ENCODE measurements at regions not wholly inside any gene's neighbourhood (a gene's known extent, or its start where the extent isn't known, plus 50 kb on each side); places are given as distances from the start of the nearest gene placed in this dataset.

DNA sequence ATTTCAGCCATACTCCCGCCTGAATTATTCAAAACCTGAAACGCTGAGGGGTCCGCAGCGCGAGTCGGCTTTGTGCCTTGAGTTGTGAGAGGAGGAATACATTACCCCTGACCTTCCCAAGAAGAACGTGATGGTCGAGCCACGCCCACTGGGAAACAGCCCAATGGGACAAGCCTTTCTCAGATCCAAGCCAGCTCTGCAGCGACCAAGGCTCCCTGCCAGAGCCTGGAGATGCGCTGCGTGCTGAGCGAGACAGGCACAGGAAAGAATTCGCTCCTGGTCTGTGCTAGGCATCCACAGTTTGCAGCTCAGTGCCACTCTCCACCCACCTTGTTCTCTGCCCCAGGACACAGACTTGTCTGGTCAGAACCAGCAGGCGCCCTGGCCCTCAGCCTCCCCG lies 74.1 kb upstream of the GLI2 start:
- no peak overlapping the region for H3K4me3 ChIP-seq (ENCODE audit: low read length in 2 of 2)

DNA sequence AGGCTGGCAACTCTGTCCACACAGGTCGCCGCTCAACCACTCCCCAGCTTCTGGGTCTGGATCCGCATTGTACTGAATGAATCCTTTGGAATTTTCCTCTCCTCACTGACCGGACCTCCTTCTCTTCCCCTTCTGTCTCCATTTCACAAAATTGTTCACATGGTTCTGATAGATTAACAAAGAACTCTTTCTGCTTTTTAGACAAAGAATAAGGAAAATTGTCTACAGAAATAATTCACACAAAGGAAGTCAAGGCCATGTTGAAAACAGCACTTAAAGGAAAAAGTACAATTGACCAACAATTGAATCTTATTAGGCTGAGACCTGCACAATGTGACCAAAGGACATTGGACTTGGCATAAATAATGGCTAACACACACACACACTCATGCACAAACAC lies 73.6 kb upstream of the GLI2 start:
- H3K4me3 ChIP-seq (ENCODE audit: low read length in 2 of 2) = no peak overlapping the region
- peaks cover 0 to 18% of the 10 kb centered on the region in 2 donors for H3K27me3 ChIP-seq (ENCODE audit: control insufficient read depth in 2 of 2, insufficient read depth in 1 of 2, low read length in 1 of 2)
- 93% methylated on average over 4 of the region's 4 CpGs for WGBS
- no peak for DNase-seq (ENCODE audit: low read depth in 6 of 9, low spot score in 9 of 9)
- H3K4me1 ChIP-seq (ENCODE audit: control insufficient read depth in 2 of 2, insufficient read depth in 2 of 2, low read length in 2 of 2) = no peaks in the 10 kb centered on the region
- H3K36me3 ChIP-seq (ENCODE audit: control insufficient read depth in 2 of 2, insufficient read depth in 2 of 2, low read length in 1 of 2) = no peaks in the 10 kb centered on the region
- no peaks in the 10 kb centered on the region for H3K9me3 ChIP-seq (ENCODE audit: control insufficient read depth in 2 of 2, insufficient read depth in 1 of 2, low read length in 1 of 2)
- no peak overlapping the region for H3K27ac ChIP-seq (ENCODE audit: low read depth in 1 of 2, low read length in 1 of 2)

More for the DNA sequence above, 74.1 kb upstream of the GLI2 start:
- 34% methylated on average over 16 of the region's 16 CpGs for WGBS
- peaks cover 0 to 18% of the 10 kb centered on the region in 2 donors for H3K27me3 ChIP-seq (ENCODE audit: control insufficient read depth in 2 of 2, insufficient read depth in 1 of 2, low read length in 1 of 2)
- no peaks in the 10 kb centered on the region for H3K9me3 ChIP-seq (ENCODE audit: control insufficient read depth in 2 of 2, insufficient read depth in 1 of 2, low read length in 1 of 2)
- H3K27ac ChIP-seq (ENCODE audit: low read depth in 1 of 2, low read length in 1 of 2) = no peak overlapping the region
- no peak for DNase-seq (ENCODE audit: low read depth in 6 of 9, low spot score in 9 of 9)
- H3K4me1 ChIP-seq (ENCODE audit: control insufficient read depth in 2 of 2, insufficient read depth in 2 of 2, low read length in 2 of 2) = no peaks in the 10 kb centered on the region
- H3K36me3 ChIP-seq (ENCODE audit: control insufficient read depth in 2 of 2, insufficient read depth in 2 of 2, low read length in 1 of 2) = no peaks in the 10 kb centered on the region

DNA sequence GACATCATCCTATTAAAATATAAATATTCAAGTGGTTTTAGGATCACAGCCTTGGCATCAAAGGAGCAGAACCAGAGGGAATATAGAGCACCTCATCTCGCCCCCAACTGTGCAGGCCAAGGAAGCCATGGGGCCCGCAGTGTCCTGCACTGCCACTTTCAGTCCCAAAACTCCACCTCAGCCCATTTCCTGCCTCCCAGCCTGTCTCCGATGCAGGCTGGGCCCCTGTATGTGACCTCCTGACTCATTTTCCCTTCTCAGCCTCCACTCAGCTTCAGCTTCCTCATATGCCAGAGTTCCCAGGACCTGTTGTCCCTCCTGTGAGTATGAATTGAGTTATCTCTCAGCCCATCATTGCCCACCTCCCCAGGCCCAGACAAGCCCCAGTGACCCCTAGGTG lies 72.9 kb upstream of the GLI2 start:
- WGBS = 92% methylated on average over 3 of the region's 3 CpGs
- no peaks in the 10 kb centered on the region for H3K36me3 ChIP-seq (ENCODE audit: control insufficient read depth in 2 of 2, insufficient read depth in 2 of 2, low read length in 1 of 2)
- no peak overlapping the region for H3K4me3 ChIP-seq (ENCODE audit: low read length in 2 of 2)
- no peak for DNase-seq (ENCODE audit: low read depth in 6 of 9, low spot score in 9 of 9)
- H3K27me3 ChIP-seq (ENCODE audit: control insufficient read depth in 2 of 2, insufficient read depth in 1 of 2, low read length in 1 of 2) = peaks cover 0 to 18% of the 10 kb centered on the region in 2 donors
- no peak overlapping the region for H3K27ac ChIP-seq (ENCODE audit: low read depth in 1 of 2, low read length in 1 of 2)
- no peaks in the 10 kb centered on the region for H3K4me1 ChIP-seq (ENCODE audit: control insufficient read depth in 2 of 2, insufficient read depth in 2 of 2, low read length in 2 of 2)
- no peaks in the 10 kb centered on the region for H3K9me3 ChIP-seq (ENCODE audit: control insufficient read depth in 2 of 2, insufficient read depth in 1 of 2, low read length in 1 of 2)

DNA sequence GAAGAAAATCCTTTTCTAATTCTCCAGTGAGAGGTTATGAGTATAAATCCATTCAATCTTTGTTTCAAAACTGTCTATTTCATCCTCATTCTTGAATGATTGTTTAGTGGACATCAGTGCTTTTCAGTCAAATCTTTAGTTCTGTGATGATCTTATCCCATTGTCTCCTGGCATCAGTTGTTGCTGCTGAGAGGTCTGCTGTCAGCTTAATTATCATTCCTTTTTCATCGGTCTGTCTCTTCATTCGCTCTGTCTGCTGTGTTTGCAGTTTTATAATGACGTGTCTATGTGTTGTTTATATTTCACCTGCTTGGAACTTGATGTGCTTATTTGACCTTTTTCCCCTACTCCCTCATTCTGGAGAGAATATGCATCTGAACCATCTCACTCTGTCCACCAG lies 69.2 kb upstream of the GLI2 start:
- 83% methylated on average over 3 of the region's 3 CpGs for WGBS

DNA sequence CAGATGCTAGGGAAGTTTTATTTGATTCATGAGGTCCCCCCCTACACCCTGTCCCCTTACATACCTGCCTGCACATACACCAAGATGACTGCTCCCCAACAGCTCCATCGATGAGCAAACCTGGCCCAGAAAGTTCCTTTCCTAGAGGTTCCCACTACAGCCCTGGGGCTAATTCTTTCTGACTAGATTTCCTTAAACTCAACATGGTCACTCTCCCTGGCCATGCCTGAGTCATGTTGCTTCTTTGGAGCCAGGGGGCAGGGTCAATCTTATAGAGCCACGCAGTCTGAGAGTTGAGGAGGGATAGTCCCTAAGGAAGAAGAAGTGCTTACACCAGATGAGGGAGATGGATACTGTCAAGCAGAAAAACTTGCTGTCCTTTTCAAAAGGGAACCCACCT lies 67.7 kb upstream of the GLI2 start:
- 97% methylated on average over 2 of the region's 2 CpGs for WGBS
- peaks cover 0 to 25% of the 10 kb centered on the region in 2 donors for H3K27me3 ChIP-seq (ENCODE audit: control insufficient read depth in 2 of 2, insufficient read depth in 1 of 2, low read length in 1 of 2)
- DNase-seq (ENCODE audit: low read depth in 6 of 9, low spot score in 9 of 9) = no peak
- no peaks in the 10 kb centered on the region for H3K9me3 ChIP-seq (ENCODE audit: control insufficient read depth in 2 of 2, insufficient read depth in 1 of 2, low read length in 1 of 2)
- H3K27ac ChIP-seq (ENCODE audit: low read depth in 1 of 2, low read length in 1 of 2) = no peak overlapping the region
- H3K4me1 ChIP-seq (ENCODE audit: control insufficient read depth in 2 of 2, insufficient read depth in 2 of 2, low read length in 2 of 2) = no peaks in the 10 kb centered on the region
- no peaks in the 10 kb centered on the region for H3K36me3 ChIP-seq (ENCODE audit: control insufficient read depth in 2 of 2, insufficient read depth in 2 of 2, low read length in 1 of 2)
- no peak overlapping the region for H3K4me3 ChIP-seq (ENCODE audit: low read length in 2 of 2)

More for the DNA sequence above, 69.2 kb upstream of the GLI2 start:
- Histone ChIP-seq H3K27me3 (ENCODE audit: control insufficient read depth in 2 of 2, insufficient read depth in 1 of 2, low read length in 1 of 2) (peaks cover 0 to 30% of the 10 kb centered on the region in 2 donors), H3K4me1 (ENCODE audit: control insufficient read depth in 2 of 2, insufficient read depth in 2 of 2, low read length in 2 of 2) (no peaks in the 10 kb centered on the region), H3K36me3 (ENCODE audit: control insufficient read depth in 2 of 2, insufficient read depth in 2 of 2, low read length in 1 of 2) (no peaks in the 10 kb centered on the region), H3K27ac (ENCODE audit: low read depth in 1 of 2, low read length in 1 of 2) (no peak overlapping the region), H3K4me3 (ENCODE audit: low read length in 2 of 2) (no peak overlapping the region), H3K9me3 (ENCODE audit: control insufficient read depth in 2 of 2, insufficient read depth in 1 of 2, low read length in 1 of 2) (no peaks in the 10 kb centered on the region)
- DNase-seq (ENCODE audit: low read depth in 6 of 9, low spot score in 9 of 9) = no peak

DNA sequence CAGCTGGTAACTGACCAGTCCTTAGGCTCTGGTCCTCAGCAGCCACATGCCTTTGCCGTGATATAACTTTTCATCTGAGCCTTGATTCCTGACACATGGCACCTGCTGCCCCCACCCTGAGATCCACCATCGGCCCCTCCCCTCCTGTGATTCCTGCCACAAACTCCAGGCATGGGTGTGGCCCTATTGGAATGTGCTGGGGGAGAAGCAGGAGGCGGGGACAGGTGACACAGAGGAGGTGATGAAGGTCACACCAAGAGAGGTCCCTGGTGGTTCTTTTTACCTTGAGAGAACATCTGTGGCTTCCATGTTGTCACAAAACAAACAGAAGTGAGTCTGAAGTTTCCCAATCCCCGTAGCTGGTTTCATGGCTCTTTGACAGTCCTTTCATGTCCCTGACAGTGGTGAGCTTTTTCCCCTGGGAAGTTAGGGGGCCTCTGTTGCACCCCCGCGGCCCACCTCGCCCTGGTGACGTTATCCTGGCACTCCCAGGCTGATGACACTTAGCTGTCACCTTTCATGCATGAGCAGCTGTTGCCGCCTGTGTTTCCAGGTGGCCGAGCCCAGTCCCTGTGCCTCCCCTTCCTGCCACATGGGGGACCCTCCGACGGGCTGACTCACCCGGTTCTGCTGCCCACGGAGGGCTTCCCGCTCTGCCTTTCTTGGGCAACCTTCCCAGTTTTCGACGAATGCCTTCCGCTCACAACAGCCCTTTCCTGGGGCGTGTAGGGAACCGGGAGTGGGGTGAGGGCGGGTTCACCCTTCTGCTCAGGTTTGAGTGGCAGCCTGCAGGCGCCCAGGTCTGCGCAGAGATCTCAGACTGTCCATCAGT lies 66.3 kb upstream of the GLI2 start:
- no peaks in the 10 kb centered on the region for H3K4me1 ChIP-seq (ENCODE audit: control insufficient read depth in 2 of 2, insufficient read depth in 2 of 2, low read length in 2 of 2)
- peaks cover 0 to 25% of the 10 kb centered on the region in 2 donors for H3K27me3 ChIP-seq (ENCODE audit: control insufficient read depth in 2 of 2, insufficient read depth in 1 of 2, low read length in 1 of 2)
- H3K36me3 ChIP-seq (ENCODE audit: control insufficient read depth in 2 of 2, insufficient read depth in 2 of 2, low read length in 1 of 2) = no peaks in the 10 kb centered on the region
- no peak for DNase-seq (ENCODE audit: low read depth in 6 of 9, low spot score in 9 of 9)
- no peak overlapping the region for H3K27ac ChIP-seq (ENCODE audit: low read depth in 1 of 2, low read length in 1 of 2)
- H3K4me3 ChIP-seq (ENCODE audit: low read length in 2 of 2) = no peak overlapping the region
- 26% methylated on average over 23 of the region's 23 CpGs for WGBS
- H3K9me3 ChIP-seq (ENCODE audit: control insufficient read depth in 2 of 2, insufficient read depth in 1 of 2, low read length in 1 of 2) = no peaks in the 10 kb centered on the region

DNA sequence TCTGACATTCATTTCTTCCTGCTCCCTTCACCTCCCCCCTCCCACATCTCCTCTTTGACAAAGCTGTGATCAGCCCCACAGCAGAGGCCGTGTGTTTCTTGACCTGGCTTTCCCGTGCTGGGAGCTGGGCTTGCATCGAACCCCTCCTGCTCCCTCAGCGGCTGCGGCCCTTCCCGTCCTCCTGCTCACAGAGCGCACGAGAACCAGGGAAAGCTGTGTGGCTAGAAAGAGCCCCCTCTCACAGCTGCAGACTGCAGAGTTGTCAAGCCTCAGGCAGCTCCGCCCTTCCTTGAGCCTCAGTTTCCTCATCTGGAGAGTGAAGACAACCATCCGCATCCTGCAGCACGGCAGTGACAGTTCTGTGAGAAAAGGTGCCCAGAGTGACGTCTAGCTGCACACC lies 65.7 kb upstream of the GLI2 start:
- H3K27me3 ChIP-seq (ENCODE audit: control insufficient read depth in 2 of 2, insufficient read depth in 1 of 2, low read length in 1 of 2) = peaks cover 0 to 30% of the 10 kb centered on the region in 2 donors
- H3K9me3 ChIP-seq (ENCODE audit: control insufficient read depth in 2 of 2, insufficient read depth in 1 of 2, low read length in 1 of 2) = no peaks in the 10 kb centered on the region
- H3K4me3 ChIP-seq (ENCODE audit: low read length in 2 of 2) = no peak overlapping the region
- no peaks in the 10 kb centered on the region for H3K4me1 ChIP-seq (ENCODE audit: control insufficient read depth in 2 of 2, insufficient read depth in 2 of 2, low read length in 2 of 2)
- 74% methylated on average over 12 of the region's 12 CpGs for WGBS
- H3K36me3 ChIP-seq (ENCODE audit: control insufficient read depth in 2 of 2, insufficient read depth in 2 of 2, low read length in 1 of 2) = no peaks in the 10 kb centered on the region
- no peak for DNase-seq (ENCODE audit: low read depth in 6 of 9, low spot score in 9 of 9)
- no peak overlapping the region for H3K27ac ChIP-seq (ENCODE audit: low read depth in 1 of 2, low read length in 1 of 2)

DNA sequence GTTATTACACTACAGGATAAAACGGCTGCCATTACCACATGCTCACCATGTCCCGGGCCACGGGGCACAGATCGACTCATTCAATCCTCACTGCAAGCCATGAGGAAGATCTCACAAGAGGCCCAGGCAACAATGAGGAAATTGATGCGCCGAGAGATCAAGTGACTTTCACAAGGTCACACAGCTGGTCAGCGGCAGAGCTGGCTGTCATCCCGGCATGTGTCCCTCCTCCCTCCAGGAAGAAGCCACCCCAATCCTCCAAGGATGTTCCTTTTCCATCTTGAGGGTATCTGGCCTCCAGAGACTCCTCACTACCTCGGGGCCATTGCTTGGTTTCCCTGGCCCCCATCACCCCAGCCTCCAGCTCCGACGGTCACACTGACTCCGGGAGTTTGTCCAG lies 65.3 kb upstream of the GLI2 start:
- H3K4me1 ChIP-seq (ENCODE audit: control insufficient read depth in 2 of 2, insufficient read depth in 2 of 2, low read length in 2 of 2) = no peaks in the 10 kb centered on the region
- no peaks in the 10 kb centered on the region for H3K9me3 ChIP-seq (ENCODE audit: control insufficient read depth in 2 of 2, insufficient read depth in 1 of 2, low read length in 1 of 2)
- no peak overlapping the region for H3K27ac ChIP-seq (ENCODE audit: low read depth in 1 of 2, low read length in 1 of 2)
- H3K36me3 ChIP-seq (ENCODE audit: control insufficient read depth in 2 of 2, insufficient read depth in 2 of 2, low read length in 1 of 2) = no peaks in the 10 kb centered on the region
- 93% methylated on average over 12 of the region's 12 CpGs for WGBS
- no peak overlapping the region for H3K4me3 ChIP-seq (ENCODE audit: low read length in 2 of 2)
- H3K27me3 ChIP-seq (ENCODE audit: control insufficient read depth in 2 of 2, insufficient read depth in 1 of 2, low read length in 1 of 2) = peaks cover 0 to 34% of the 10 kb centered on the region in 2 donors
- DNase-seq (ENCODE audit: low read depth in 6 of 9, low spot score in 9 of 9) = no peak

DNA sequence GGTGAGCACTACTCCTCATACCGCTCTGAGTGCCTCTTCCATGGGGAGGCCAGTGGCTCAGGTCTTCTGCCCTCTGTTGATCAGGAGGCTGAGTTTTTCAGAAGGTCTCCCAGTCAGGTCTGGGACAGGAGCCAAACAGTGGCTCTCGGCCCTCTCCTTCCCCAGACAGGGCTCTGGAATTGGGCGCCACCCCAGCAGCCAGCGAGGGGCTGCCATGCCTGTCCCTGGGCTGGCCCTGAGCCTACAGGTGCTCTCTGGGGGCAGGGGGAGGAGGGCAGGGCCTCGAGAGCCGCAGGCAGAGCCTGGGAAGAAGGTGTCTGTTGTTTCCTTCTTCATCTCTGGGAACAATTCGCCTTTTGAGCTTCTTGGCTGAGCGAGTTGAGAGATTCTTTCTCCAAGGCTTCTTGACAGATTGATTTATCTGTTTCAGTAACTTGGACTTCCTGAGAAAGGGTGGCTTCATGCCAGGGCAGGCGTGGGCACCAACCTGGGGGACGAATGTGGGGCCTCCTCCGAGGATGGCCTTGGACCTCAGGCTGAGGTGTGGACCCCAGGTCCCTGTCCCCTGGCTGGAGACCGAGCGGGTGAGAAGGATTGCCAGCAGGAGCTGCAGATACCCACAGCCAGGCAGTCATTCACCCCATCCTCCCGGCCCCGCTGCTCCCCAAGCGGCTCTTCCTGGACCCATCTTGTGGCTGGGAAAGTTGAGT lies 64.7 kb upstream of the GLI2 start:
- no peak for DNase-seq (ENCODE audit: low read depth in 6 of 9, low spot score in 9 of 9)
- peaks cover 0 to 39% of the 10 kb centered on the region in 2 donors for H3K27me3 ChIP-seq (ENCODE audit: control insufficient read depth in 2 of 2, insufficient read depth in 1 of 2, low read length in 1 of 2)

More for the DNA sequence above, 64.7 kb upstream of the GLI2 start:
- H3K36me3 ChIP-seq (ENCODE audit: control insufficient read depth in 2 of 2, insufficient read depth in 2 of 2, low read length in 1 of 2) = no peaks in the 10 kb centered on the region
- 74% methylated on average over 16 of the region's 16 CpGs for WGBS
- no peak overlapping the region for H3K27ac ChIP-seq (ENCODE audit: low read depth in 1 of 2, low read length in 1 of 2)
- no peak overlapping the region for H3K4me3 ChIP-seq (ENCODE audit: low read length in 2 of 2)
- H3K9me3 ChIP-seq (ENCODE audit: control insufficient read depth in 2 of 2, insufficient read depth in 1 of 2, low read length in 1 of 2) = no peaks in the 10 kb centered on the region
- no peaks in the 10 kb centered on the region for H3K4me1 ChIP-seq (ENCODE audit: control insufficient read depth in 2 of 2, insufficient read depth in 2 of 2, low read length in 2 of 2)
